ENCODE measurements at regions not wholly inside any gene's neighbourhood (a gene's known extent, or its start where the extent isn't known, plus 50 kb on each side); places are given as distances from the start of the nearest gene placed in this dataset.

- DNase-seq (ENCODE audit: low read depth, low spot score) (no peak), FAIRE-seq (no peak)
- Histone ChIP-seq H3K9ac (ENCODE audit: control insufficient read depth, extremely low read depth, insufficient read depth, low read length) (no peak overlapping the region), H3K27ac (ENCODE audit: control insufficient read depth, insufficient read depth, low read length) (no peak overlapping the region), H2AFZ (ENCODE audit: control insufficient read depth, low read length) (peak overlapping the region; percentile 30), H3K4me1 (ENCODE audit: control insufficient read depth, extremely low read depth, insufficient read depth, low read length) (no peaks in the 10 kb centered on the region), H3K9me1 (ENCODE audit: control insufficient read depth, extremely low read depth, insufficient read depth, low read length) (no peaks in the 10 kb centered on the region), H3K79me2 (ENCODE audit: control insufficient read depth, insufficient read depth, low read length) (no peaks in the 10 kb centered on the region), H4K20me1 (ENCODE audit: control insufficient read depth, extremely low read depth, insufficient read depth, low read length) (no peaks in the 10 kb centered on the region), H3K9me3 (ENCODE audit: control insufficient read depth, low read depth, low read length) (no peaks in the 10 kb centered on the region), H3K36me3 (ENCODE audit: control insufficient read depth in 2 of 2, extremely low read depth in 1 of 2, insufficient read depth in 2 of 2, low read length in 2 of 2) (no peaks in the 10 kb centered on the region), H3K27me3 (ENCODE audit: control insufficient read depth, extremely low read depth, insufficient read depth, low read length) (no peaks in the 10 kb centered on the region), H3K4me2 (ENCODE audit: control insufficient read depth, extremely low read depth, insufficient read depth, low read depth, low read length) (no peak overlapping the region), H3K4me3 (ENCODE audit: control insufficient read depth in 2 of 3, extremely low read depth in 1 of 3, insufficient read depth in 2 of 3, low read depth in 1 of 3, low read length in 3 of 3) (no peak overlapping the region)
- dilution Hi-C loops (cut with MboI; ENCODE audit: extremely low pct_ligation_motif_present, low sequenced_read_pairs), result no loop called here
- TF ChIP-seq EZH2 (IDR thresholded peaks at IDR 0.05; ENCODE audit: low read length) (no peak), CTCF (optimal IDR thresholded peaks at IDR 0.05 in 1 of 3, IDR thresholded peaks at IDR 0.05 in 1 of 3, conservative IDR thresholded peaks at IDR 0.05 in 1 of 3; ENCODE audit: extremely low read depth in 1 of 3, insufficient read depth in 2 of 3, low read length in 3 of 3) (no peak)
Measured at GRCh38 chr12:24467226-24467625, 481.7 kb downstream of the BCAT1 start.

- no peak overlapping the region for H3K4me2 ChIP-seq (ENCODE audit: control insufficient read depth, extremely low read depth, insufficient read depth, low read depth, low read length)
- no peaks in the 10 kb centered on the region for H3K36me3 ChIP-seq (ENCODE audit: control insufficient read depth in 2 of 2, extremely low read depth in 1 of 2, insufficient read depth in 2 of 2, low read length in 2 of 2)
- H3K9me3 ChIP-seq (ENCODE audit: control insufficient read depth, low read depth, low read length), result no peaks in the 10 kb centered on the region
- H3K4me1 ChIP-seq (ENCODE audit: control insufficient read depth, extremely low read depth, insufficient read depth, low read length), result no peaks in the 10 kb centered on the region
- dilution Hi-C loops (cut with MboI; ENCODE audit: extremely low pct_ligation_motif_present, low sequenced_read_pairs), result no loop called here
- FAIRE-seq, result no peak
- H3K27ac ChIP-seq (ENCODE audit: control insufficient read depth, insufficient read depth, low read length), result no peak overlapping the region
- H3K4me3 ChIP-seq (ENCODE audit: control insufficient read depth in 2 of 3, extremely low read depth in 1 of 3, insufficient read depth in 2 of 3, low read depth in 1 of 3, low read length in 3 of 3), result no peak overlapping the region
- no peaks in the 10 kb centered on the region for H3K9me1 ChIP-seq (ENCODE audit: control insufficient read depth, extremely low read depth, insufficient read depth, low read length)
- H3K79me2 ChIP-seq (ENCODE audit: control insufficient read depth, insufficient read depth, low read length), result no peaks in the 10 kb centered on the region
- no peak overlapping the region for H3K9ac ChIP-seq (ENCODE audit: control insufficient read depth, extremely low read depth, insufficient read depth, low read length)
- TF ChIP-seq EZH2 (IDR thresholded peaks at IDR 0.05; ENCODE audit: low read length) (no peak), CTCF (optimal IDR thresholded peaks at IDR 0.05 in 1 of 3, IDR thresholded peaks at IDR 0.05 in 1 of 3, conservative IDR thresholded peaks at IDR 0.05 in 1 of 3; ENCODE audit: extremely low read depth in 1 of 3, insufficient read depth in 2 of 3, low read length in 3 of 3) (no peak)
- H3K27me3 ChIP-seq (ENCODE audit: control insufficient read depth, extremely low read depth, insufficient read depth, low read length), result no peaks in the 10 kb centered on the region
- H4K20me1 ChIP-seq (ENCODE audit: control insufficient read depth, extremely low read depth, insufficient read depth, low read length), result no peaks in the 10 kb centered on the region
- no peak for DNase-seq (ENCODE audit: low read depth, low spot score)
- no peak overlapping the region for H2AFZ ChIP-seq (ENCODE audit: control insufficient read depth, low read length)
Measured at GRCh38 chr12:24463375-24463774, 485.5 kb downstream of the BCAT1 start.

Measured in keratinocyte (primary cell).